GM21526 (cell line): ENCODE measurements at regions not wholly inside any gene's neighbourhood (a gene's known extent, or its start where the extent isn't known, plus 50 kb on each side); places are given as distances from the start of the nearest gene placed in this dataset.

Experiments used
- ATAC-seq: cut with Tn5 transposase; IDR thresholded peaks from one replicate; pipeline ENCODE4 v1.9.1; 2021; ENCODE audit warnings: moderate library complexity; ENCODE audit not compliant: unreplicated experiment, low FRiP score

DNA sequence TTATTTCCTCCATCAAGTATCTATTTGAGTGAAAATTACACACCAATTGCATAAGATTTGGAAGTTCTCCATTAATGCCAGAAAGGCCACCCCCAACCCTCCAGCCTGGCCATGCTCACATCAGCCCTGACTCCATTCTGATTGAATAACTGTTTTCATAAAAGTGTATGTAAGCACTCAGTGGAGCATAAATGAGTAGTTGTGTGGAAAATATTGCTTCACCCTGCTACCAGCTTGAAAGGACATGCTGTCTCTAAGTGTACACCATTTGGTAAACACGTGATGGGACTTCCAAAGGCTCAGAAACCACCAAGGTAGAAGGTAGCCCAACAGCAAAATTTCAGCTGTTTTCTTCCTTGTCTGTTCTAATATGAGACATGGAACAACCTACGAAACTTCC lies 393.8 kb downstream of the ZNF385D start:
- no peak for ATAC-seq

GRCh38 chr3:21356402-21356801 lies 394.6 kb downstream of the ZNF385D start:
- no peak for ATAC-seq

GRCh38 chr3:21345382-21345976 lies 405.5 kb downstream of the ZNF385D start:
- ATAC-seq, result no peak

DNA sequence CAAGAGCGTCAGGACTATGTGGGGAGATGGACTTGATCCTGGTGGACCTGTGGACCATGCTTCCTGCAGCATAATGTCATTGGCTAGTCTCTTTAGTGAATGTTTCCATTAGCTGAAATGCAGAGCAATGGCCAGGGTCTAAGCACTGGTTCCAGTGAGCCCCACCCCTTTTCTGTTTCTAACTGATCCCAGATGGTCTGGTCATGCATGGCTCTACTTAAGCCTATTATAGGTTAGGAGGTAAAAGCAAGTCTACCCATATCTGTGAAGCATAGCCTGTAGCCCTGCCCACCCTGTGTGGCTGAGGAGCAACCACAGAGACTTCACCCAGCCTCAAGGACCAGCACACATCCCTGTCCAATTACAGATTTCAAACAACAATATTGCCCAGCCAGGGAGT lies 419.2 kb downstream of the ZNF385D start:
- ATAC-seq, result no peak

DNA sequence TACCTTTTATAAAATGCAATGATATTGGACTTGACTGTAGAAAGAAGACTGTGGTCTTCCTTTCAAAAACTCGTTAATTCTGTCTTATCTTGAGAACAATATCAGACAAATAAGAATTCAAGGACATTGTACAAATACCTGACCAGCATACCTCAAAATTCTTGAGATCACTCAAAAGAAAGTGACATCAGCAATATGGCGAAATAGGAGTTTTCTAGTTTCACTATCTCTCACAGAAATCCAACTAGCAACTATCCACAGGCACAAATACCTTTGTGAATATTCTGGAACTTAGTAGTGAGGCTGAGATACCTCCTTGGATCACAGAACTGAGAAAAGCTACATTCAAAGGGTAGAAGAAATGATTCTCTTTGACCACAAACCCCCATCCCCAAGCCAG lies 419.7 kb downstream of the ZNF385D start:
- ATAC-seq, result no peak

DNA sequence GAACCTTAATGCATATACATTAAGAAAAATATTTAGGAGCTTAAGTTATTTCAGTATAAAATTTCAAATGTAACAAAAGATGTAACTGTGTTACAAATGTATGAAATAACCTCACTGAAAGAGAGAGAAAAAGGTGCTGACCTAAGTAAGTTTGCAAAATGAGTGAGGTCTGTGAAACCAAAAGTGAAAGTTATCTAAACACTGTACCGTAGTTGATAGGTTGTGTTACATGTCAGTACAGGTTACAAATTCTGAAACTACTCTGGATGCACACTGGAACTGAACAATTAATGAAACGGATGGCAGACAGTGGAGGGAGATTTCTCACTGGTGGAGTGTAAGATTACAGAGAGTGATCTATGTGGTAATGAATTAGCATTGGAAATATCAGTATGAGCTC lies 420.7 kb downstream of the ZNF385D start:
- ATAC-seq, result peak; percentile 74

- no peak for ATAC-seq
Observed at GRCh38 chr3:21328711-21329390, 422.2 kb downstream of the ZNF385D start.

DNA sequence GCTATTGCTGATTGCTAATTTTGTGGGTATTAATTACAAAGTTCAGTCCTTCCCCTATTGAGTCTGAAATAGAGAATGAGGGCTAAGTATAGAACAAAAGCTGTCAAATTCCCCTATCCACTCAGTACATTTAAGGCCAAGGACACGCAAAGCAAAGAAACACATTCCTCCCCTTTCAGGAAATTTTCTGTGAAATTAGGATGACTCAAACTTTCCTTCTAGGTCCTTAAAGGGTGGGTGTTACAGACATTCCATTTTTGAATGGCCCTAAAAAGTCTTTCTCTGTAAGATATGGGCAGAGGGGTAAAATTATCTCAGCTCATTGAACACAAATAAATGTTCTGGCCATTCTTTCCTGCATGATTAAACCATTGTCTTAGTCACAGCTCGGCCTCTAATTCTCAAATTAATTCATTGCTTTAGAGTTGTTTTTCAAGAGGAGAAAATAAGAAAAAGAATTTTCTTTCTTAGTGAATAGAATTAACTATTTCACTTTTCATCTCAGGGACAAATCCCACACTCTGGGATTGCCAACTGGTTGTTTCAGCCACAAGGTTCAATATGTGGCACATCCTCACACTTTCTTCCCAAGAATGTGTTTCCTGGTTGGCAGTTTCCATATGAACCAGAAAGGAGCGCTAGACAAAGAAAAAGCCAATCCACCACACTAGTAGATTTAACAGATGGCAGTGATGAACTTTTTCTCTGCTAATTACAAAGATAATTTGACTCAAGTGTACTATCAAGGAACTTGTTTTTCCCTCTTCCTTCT lies 424.1 kb downstream of the ZNF385D start:
- no peak for ATAC-seq

DNA sequence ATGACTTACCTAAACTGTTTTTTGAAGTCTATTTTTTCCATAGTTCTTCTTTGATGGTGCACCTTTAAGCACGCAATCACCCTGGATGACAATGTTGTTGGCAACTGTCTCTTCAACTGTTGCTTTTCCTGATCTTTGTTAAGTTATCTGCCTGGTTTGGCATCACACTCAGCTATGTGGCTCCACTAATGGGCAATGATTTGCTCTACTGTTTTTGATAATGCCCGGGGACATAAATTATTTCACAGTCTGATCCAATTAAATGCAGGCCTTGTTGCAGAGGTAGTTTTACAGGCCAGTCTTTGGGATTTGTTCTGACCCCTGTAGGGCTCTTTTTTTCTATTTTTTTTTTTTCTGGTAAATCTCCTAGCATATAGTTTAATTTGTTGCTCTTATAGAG lies 436.3 kb downstream of the ZNF385D start:
- ATAC-seq, result no peak

- no peak for ATAC-seq
Observed at GRCh38 chr3:21310891-21311290, 440.1 kb downstream of the ZNF385D start.

DNA sequence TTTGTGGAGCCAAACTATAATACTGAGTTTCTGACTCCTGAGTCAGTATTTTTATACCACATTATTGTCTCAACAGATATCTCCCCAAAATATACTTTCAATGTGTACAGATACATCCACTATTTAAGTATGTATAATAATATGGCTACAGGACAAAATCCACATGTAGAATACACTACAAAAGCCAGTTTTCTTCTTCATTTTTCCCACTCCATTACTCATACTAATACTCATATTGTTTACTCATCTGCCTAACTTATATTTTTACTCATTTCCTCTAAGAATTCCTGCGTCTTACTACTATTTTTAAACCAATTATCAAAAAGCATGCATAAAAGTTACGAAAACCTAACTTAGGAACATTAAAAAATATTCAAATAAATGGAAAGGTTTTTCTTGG lies 440.8 kb downstream of the ZNF385D start:
- ATAC-seq, result no peak

DNA sequence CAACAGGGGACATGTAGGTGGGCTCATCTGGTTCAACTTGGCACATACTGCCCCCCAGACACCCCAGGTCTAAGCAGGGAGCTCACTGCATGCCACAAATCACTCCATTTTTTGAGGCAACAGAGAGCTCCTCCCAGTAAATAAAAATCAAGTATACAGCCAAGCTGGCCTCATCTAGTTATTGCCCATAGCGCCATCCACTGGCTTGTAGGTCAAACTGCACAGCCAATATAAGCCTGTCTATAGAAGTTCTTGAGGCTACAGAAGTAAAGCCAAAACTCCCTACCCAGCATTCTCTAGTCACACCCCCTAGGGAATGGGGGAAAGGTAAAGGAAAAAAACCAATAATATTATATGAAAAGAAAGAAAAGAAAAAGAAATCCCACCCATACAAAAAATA lies 453.7 kb downstream of the ZNF385D start:
- ATAC-seq, result no peak

DNA sequence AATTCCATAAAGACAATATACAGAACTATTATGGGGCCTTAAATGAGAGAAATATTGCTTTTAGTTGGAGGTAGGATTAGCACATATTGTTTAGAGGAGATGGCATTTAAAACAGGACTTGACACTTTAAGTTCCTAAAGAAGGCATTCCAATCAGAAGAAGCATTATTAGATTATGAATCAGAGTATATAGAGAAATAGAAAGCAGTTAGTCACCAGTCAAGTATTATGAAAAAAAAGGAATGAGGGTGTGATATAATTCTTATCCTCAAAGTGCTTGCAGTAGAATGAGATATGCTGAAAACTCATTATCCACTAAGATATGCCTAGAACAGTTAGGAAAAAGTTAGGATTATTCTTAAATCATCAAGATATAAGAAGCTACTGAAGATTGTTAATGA lies 456.2 kb downstream of the ZNF385D start:
- no peak for ATAC-seq

DNA sequence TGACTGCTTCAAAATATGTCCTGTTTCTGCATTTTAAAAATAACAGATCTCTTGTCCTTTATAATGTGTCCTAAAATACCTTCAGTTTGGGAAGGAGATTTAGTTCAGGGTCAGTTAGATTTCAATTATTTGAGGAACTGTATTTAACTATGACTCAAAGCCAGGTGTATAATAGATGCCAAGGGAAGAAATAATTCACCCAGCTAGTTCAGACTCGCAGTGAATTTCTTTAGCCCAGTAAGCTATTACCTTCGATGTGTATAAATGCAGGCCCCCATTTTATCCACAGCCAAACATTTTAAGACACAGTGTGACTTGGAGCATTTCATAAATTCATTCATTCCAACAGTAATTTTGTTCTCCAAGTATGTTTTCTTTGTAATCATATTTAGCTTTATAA lies 458.0 kb downstream of the ZNF385D start:
- ATAC-seq, result no peak

DNA sequence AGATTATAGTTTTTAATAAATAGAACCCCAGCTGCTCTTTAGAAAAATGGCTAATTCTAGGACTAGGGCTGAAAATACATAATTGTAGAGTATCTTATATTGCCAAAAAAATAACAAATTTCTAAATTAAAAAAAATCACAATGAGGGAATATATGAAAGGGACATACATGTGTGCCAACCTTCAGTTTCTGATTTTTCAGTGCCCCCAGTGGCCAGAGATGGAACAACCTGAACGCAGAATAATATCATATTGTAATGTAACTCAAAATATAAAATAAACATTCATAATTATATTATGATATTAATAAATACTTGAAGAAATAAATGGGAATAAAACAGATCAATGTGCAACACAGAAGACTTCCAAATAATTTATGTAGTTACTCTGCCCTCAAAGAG lies 460.5 kb downstream of the ZNF385D start:
- peak; percentile 53 for ATAC-seq

GRCh38 chr3:21274079-21274571 lies 476.9 kb downstream of the ZNF385D start:
- no peak for ATAC-seq

DNA sequence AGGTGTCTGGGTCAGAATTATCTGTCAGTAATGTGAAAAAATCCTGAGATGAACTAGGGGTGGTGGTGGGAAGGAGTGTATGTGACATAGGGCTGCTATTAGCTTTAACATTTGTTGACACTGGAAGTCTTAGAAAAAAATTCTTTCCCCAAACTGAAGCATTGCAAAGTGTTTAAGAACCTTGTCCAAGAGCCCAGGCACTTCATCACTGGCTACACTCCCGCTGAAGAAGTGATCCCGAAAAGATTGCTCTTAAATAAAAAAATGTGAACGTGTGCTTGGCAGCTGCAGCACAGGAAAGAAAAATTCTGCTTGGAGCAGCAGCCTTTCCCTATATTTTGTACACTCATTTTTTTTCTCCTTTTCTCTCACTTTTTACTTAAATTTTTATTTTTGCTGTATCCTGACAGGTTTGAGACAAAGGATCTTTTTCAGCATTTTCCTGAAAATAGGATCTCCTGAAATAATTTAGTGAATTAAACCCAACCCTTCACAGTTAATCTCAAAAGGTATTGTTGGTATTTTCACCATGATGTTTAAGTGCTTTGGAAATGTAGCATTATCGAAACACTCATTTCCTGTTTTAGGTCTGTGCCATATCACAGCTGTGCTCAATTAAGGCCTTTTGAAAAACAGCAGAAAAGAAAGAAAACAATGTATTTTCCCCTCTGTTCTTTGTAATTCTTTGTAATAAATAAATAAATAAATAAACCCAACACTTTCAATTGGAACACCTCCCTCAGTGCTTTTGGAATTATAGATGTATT lies 477.6 kb downstream of the ZNF385D start:
- no peak for ATAC-seq

DNA sequence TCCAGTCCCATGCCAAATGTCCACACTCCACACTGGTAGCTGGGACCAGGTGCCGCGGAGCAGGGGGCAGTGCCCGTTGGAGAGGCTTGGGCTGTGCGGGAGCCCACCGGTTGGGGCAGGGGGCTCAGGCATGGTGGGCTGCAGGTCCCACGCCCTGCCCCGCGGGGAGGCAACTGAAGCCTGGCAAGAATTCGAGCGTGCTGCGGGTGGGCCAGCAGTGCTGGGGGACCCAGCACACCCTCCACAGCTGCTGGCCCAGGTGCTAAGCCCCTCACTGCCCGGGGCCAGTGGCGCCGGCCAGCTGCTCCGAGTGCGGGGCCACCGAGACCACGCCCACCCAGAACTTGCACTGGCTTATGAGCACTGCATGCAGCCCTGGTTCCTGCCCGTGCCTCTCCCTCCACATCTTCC lies 479.4 kb downstream of the ZNF385D start:
- ATAC-seq, result no peak

GRCh38 chr3:21269882-21270281 lies 481.1 kb downstream of the ZNF385D start:
- no peak for ATAC-seq

DNA sequence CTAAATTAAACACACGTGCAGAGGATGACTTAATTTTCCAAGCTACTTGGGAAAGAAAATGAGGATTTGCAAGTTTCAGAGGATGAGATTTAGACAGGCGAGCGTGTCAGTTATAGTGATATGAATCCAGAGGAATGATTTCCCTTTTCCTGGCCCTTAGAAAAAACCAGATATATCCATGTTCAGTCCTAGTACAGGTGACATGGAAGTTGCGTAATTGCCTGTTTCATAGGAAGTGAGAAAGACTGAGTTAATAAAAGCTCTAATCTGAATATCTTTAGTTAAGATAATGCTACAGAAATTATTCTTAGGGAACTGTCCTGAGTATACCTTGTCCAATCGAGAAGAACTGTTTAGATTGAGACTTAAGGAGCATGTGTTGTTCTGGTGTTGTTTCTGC lies 490.5 kb downstream of the ZNF385D start:
- ATAC-seq, result no peak

GRCh38 chr3:21259896-21260295 lies 491.1 kb downstream of the ZNF385D start:
- ATAC-seq, result no peak
